K562 (cell line): ENCODE measurements at regions not wholly inside any gene's neighbourhood (a gene's known extent, or its start where the extent isn't known, plus 50 kb on each side); places are given as distances from the start of the nearest gene placed in this dataset.

ENCODE experiments used
- ATAC-seq: fragments of 200-7000 bp; cut with Tn5 transposase; 3 replicates; pipeline ENCODE4 v1.9.1; 2020; ENCODE audit warnings: moderate library complexity
- BruUV-seq: library from RNA; stranded (reverse); fragments of 400-500 nt; replicated peaks from 2 replicates; lab custom pipeline; 2021; lab: Mats Ljungman, UMichigan
- CTCF ChIA-PET: fragments of 300-600 bp; formaldehyde crosslinking; extraction: SDS; loops from one replicate; lab custom pipeline; 2021; ENCODE audit warnings: low intra/inter-chr PET ratio; lab: Yijun Ruan, JAX
- POLR2A ChIA-PET: fragments of 300-600, 350-650 bp; sonication (Branson Sonifier 250); formaldehyde crosslinking; extraction: SDS; loops from one replicate; lab custom pipeline; 2021; ENCODE audit warnings: antibody characterized with exemption, inconsistent platforms; lab: Yijun Ruan, JAX
- DNase-seq, 4 experiments: peaks; one replicate each; pipeline versions ENCODE4 v3.0.0 to v3.0.0-alpha.2; 2011 to 2018; ENCODE audit warnings: low spot score in 3 of 4, mixed read lengths in 3 of 4; ENCODE audit errors: extremely low read depth in 1 of 4
- FAIRE-seq: peaks from 2 replicates; lab custom pipeline; 2011; peaks lifted over from hg19 to GRCh38; lab: Jason Lieb, UNC
- H2AFZ ChIP-seq: 2 replicates; pipeline ENCODE4 v1.6.0; 2011; ENCODE audit warnings: low read depth, low read length, control low read depth, inconsistent platforms
- H3K27ac ChIP-seq: fragments of 200-600 bp; 3 replicates; pipeline ENCODE4 v1.8.0; 2011; ENCODE audit warnings: low read depth, mild to moderate bottlenecking, control low read depth, inconsistent platforms, low read length, moderate library complexity, mixed read lengths; ENCODE audit errors: extremely low read depth
- H3K27me3 ChIP-seq, 2 experiments: fragments of 300-600 bp in 1 of 2; 2 replicates in 1 of 2; 3 replicates in 1 of 2; pipeline versions ENCODE4 v1.6.0 to v1.8.0; 2011; ENCODE audit warnings: inconsistent platforms in 2 of 2, low read length in 2 of 2, mild to moderate bottlenecking in 1 of 2, mixed read lengths in 1 of 2, moderate library complexity in 1 of 2; ENCODE audit not compliant: control insufficient read depth in 2 of 2, insufficient read depth in 2 of 2
- H3K36me3 ChIP-seq: fragments of 300-600 bp; 3 replicates; pipeline ENCODE4 v1.8.0; 2011; ENCODE audit warnings: mild to moderate bottlenecking, low read length, inconsistent platforms; ENCODE audit not compliant: control insufficient read depth, insufficient read depth
- H3K4me1 ChIP-seq, 2 experiments: fragments of 200-600 bp in 1 of 2; replicated peaks in 1 of 2; 2 replicates in 1 of 2; 3 replicates in 1 of 2; pipeline versions ENCODE4 v1.5.1 to v1.8.0; 2011; ENCODE audit warnings: inconsistent platforms in 2 of 2, low read length in 2 of 2, mild to moderate bottlenecking in 1 of 2, mixed read lengths in 1 of 2, moderate library complexity in 1 of 2; ENCODE audit not compliant: control insufficient read depth in 2 of 2, insufficient read depth in 2 of 2
- H3K4me2 ChIP-seq: 2 replicates; pipeline ENCODE4 v1.6.1; 2011; ENCODE audit warnings: low read length, control low read depth, inconsistent platforms, mixed read lengths; ENCODE audit not compliant: insufficient read depth
- H3K4me3 ChIP-seq: fragments of 200-600 bp; sonication (generic), shearing (Covaris generic); 2 replicates; pipeline ENCODE4 v1.5.1; 2016; ENCODE audit warnings: control low read depth, inconsistent platforms
- H3K79me2 ChIP-seq: fragments of 200-600 bp; 3 replicates; pipeline ENCODE4 v1.8.0; 2011; ENCODE audit warnings: low read length, inconsistent platforms; ENCODE audit not compliant: control insufficient read depth, insufficient read depth
- H3K9ac ChIP-seq, 2 experiments: 2 replicates each; pipeline versions ENCODE4 v1.6.0 to v1.6.1; 2011; ENCODE audit warnings: low read depth in 2 of 2, low read length in 2 of 2, control low read depth in 1 of 2, inconsistent platforms in 1 of 2, mild to moderate bottlenecking in 1 of 2, mixed read lengths in 1 of 2; ENCODE audit not compliant: insufficient read depth in 1 of 2
- H3K9me1 ChIP-seq: one replicate; pipeline ENCODE4 v1.6.0; 2011; ENCODE audit warnings: inconsistent platforms, mild to moderate bottlenecking, low read length, moderate library complexity; ENCODE audit not compliant: control insufficient read depth, insufficient read depth
- H3K9me3 ChIP-seq: replicated peaks from 2 replicates; pipeline ENCODE4 v1.5.1; 2011; ENCODE audit warnings: low read depth, low read length, inconsistent platforms; ENCODE audit not compliant: control insufficient read depth, insufficient read depth
- H4K20me1 ChIP-seq: replicated peaks from 2 replicates; pipeline ENCODE4 v1.6.1; 2011; ENCODE audit warnings: low read length, inconsistent platforms, mixed read lengths; ENCODE audit not compliant: control insufficient read depth, insufficient read depth
- ARID1B ChIP-seq: fragments of 450-650 bp; IDR thresholded peaks from 2 replicates; pipeline ENCODE4 v1.6.1; 2016; ENCODE audit warnings: antibody characterized with exemption, mild to moderate bottlenecking, inconsistent platforms
- CXXC5 ChIP-seq: fragments of 250-450 bp; sonication (Bioruptor Pico); IDR thresholded peaks from 2 replicates; pipeline ENCODE4 v1.8.0; 2022; ENCODE audit warnings: inconsistent platforms, mild to moderate bottlenecking, moderate library complexity
- JUND ChIP-seq, 2 experiments: IDR thresholded peaks; 2 replicates in 1 of 2; 3 replicates in 1 of 2; pipeline ENCODE4 v1.6.1; 2011; ENCODE audit warnings: borderline replicate concordance in 2 of 2, low read depth in 2 of 2, low read length in 2 of 2, improper control_type of control experiment in 1 of 2, missing biosample characterization in 1 of 2, missing genetic modification characterization in 1 of 2, missing genetic modification reagents in 1 of 2
- KAT2B ChIP-seq: IDR thresholded peaks from one replicate; pipeline ENCODE4 v1.6.1; 2012; ENCODE audit warnings: low read depth, mild to moderate bottlenecking, control low read depth, inconsistent platforms, low read length, moderate library complexity
- LEF1 ChIP-seq: fragments of 450-650 bp; IDR thresholded peaks from 2 replicates; pipeline ENCODE4 v1.6.1; 2016; ENCODE audit warnings: mild to moderate bottlenecking
- MYC ChIP-seq, 2 experiments: fragments of 250-450 bp in 1 of 2; sonication (Bioruptor Pico) in 1 of 2; IDR thresholded peaks; 2 replicates each; pipeline versions ENCODE4 v1.5.1 to v1.6.1; 2012 to 2021; ENCODE audit warnings: low read depth in 2 of 2, borderline replicate concordance in 1 of 2, improper control_type of control experiment in 1 of 2, low read length in 1 of 2, mild to moderate bottlenecking in 1 of 2, moderate library complexity in 1 of 2
- NCOR1 ChIP-seq: fragments of 450-650 bp; IDR thresholded peaks from 2 replicates; pipeline ENCODE4 v1.6.1; 2016; ENCODE audit warnings: mild to moderate bottlenecking, moderate library complexity
- NFIC ChIP-seq: fragments of 450-650 bp; IDR thresholded peaks from 2 replicates; pipeline ENCODE4 v1.6.1; 2017; ENCODE audit warnings: mild to moderate bottlenecking, inconsistent platforms
- NR2C2 ChIP-seq, 2 experiments: fragments of 200-800 bp in 1 of 2; sonication (Bioruptor generic) in 1 of 2; sonication (generic) in 1 of 2; formaldehyde crosslinking in 1 of 2; IDR thresholded peaks; 2 replicates each; pipeline versions ENCODE4 v1.6.1 to v1.8.0; 2016 to 2022; ENCODE audit warnings: mild to moderate bottlenecking in 1 of 2, missing compliant biosample characterization in 1 of 2, missing genetic modification characterization in 1 of 2, missing genetic modification reagents in 1 of 2
- ZKSCAN8 ChIP-seq: fragments of 200-800 bp; sonication (Bioruptor generic); IDR thresholded peaks from 2 replicates; pipeline ENCODE4 v1.6.1; 2016; ENCODE audit warnings: missing genetic modification characterization, missing compliant biosample characterization
- WGBS: fragments of 100-300 bp; shearing (Covaris generic); methylation state at CpG from one replicate; pipeline ENCODE4 v1.1.6; 2016; ENCODE audit warnings: low coverage, mixed read lengths; ENCODE audit not compliant: insufficient coverage; ENCODE audit errors: missing lambda C conversion rate; 5-methylcytosine and 5-hydroxymethylcytosine counted together
- in situ Hi-C: fragments of 300-500 bp; cut with MboI; formaldehyde crosslinking; loops from 4 replicates; pipeline ENCODE4 v1.15.0; 2018; ENCODE audit warnings: inconsistent platforms, mixed read lengths
- intact Hi-C: fragments of 100-400 bp; cut with micrococcal nuclease; formaldehyde crosslinking; loops from 2 replicates; pipeline ENCODE4 v1.14.2; 2022
- TF ChIP-seq, protein P1 (sequence below), 2 experiments: fragments of 200-800 bp in 1 of 2; sonication (Bioruptor generic) in 1 of 2; sonication (generic) in 1 of 2; formaldehyde crosslinking in 1 of 2; IDR thresholded peaks in 1 of 2; conservative IDR thresholded peaks in 1 of 2; 2 replicates each; pipeline versions ENCODE4 v1.5.0 to v1.6.1; 2016 to 2020; ENCODE audit warnings: missing compliant biosample characterization in 1 of 2, missing genetic modification characterization in 1 of 2, missing genetic modification reagents in 1 of 2
- TF ChIP-seq, protein P2 (sequence below): fragments of 450-650 bp; IDR thresholded peaks from 2 replicates; pipeline ENCODE4 v1.6.1; 2016; ENCODE audit warnings: low read depth, mild to moderate bottlenecking, moderate library complexity
- TF ChIP-seq, protein P3 (sequence below): fragments of 250-450 bp; sonication (Bioruptor Pico); IDR thresholded peaks from 2 replicates; pipeline ENCODE4 v1.5.0; 2020; ENCODE audit warnings: mild to moderate bottlenecking, borderline replicate concordance
- TF ChIP-seq, protein P4 (sequence below): sonication (generic); formaldehyde crosslinking; IDR thresholded peaks from 2 replicates; pipeline ENCODE4 v1.8.0; 2023; ENCODE audit warnings: mild to moderate bottlenecking, missing genetic modification reagents

DNA sequence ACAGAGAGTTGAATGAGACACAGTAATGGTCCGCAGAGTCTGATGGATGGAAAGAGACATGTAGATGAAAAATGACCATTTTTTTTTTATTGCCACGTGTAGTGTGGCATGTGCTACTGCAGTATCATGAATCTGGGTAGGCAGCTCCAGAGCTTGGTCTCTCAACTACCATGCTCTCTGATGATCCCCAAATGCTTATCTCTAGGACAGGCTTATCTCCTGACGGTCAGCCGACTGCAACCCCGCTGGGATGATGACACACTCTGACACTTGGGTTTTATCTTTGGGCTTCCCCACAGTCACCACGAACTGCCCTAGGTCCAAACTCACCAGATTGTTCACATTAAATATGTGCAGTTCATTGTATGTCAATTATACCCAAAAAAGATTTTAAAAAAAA is 239.7 kb downstream of the QDPR start:
- Histone ChIP-seq H3K27me3 (no peaks in the 10 kb centered on the region), H2AFZ (no peak overlapping the region), H3K4me1 (no peaks in the 10 kb centered on the region), H3K9me1 (no peaks in the 10 kb centered on the region), H3K27ac (no peak overlapping the region), H3K36me3 (no peaks in the 10 kb centered on the region), H3K4me2 (no peak overlapping the region), H3K4me3 (no peak overlapping the region), H3K79me2 (no peaks in the 10 kb centered on the region), H4K20me1 (no peaks in the 10 kb centered on the region), H3K9ac (no peak overlapping the region), H3K9me3 (no peaks in the 10 kb centered on the region)
- intact Hi-C loops (no loop called here), in situ Hi-C loops (no loop called here)
- FAIRE-seq (no peak), ATAC-seq (peak; percentile 84), DNase-seq (peak; percentile 10 to 31 (median 22))
- 0% methylated on average over 6 of the region's 6 CpGs for WGBS
- ChIA-PET CTCF (no interaction called here), POLR2A (no interaction called here)
- no TSS peak for BruUV-seq
- peak; percentile 81 for TF ChIP-seq MYC (IDR thresholded peaks at IDR 0.05; ENCODE audit: low read depth, low read length)
- TF ChIP-seq MYC (CRISPR knock-in tag; IDR thresholded peaks at IDR 0.05; ENCODE audit: borderline replicate concordance, low read depth), result no peak
- TF ChIP-seq NCOR1, result peak; percentile 32; the same call in 1 of the 2 replicates
- TF ChIP-seq NFIC, result no peak
- TF ChIP-seq, protein P1, sequence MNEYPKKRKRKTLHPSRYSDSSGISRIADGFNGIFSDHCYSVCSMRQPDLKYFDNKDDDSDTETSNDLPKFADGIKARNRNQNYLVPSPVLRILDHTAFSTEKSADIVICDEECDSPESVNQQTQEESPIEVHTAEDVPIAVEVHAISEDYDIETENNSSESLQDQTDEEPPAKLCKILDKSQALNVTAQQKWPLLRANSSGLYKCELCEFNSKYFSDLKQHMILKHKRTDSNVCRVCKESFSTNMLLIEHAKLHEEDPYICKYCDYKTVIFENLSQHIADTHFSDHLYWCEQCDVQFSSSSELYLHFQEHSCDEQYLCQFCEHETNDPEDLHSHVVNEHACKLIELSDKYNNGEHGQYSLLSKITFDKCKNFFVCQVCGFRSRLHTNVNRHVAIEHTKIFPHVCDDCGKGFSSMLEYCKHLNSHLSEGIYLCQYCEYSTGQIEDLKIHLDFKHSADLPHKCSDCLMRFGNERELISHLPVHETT (CRISPR knock-in tag; conservative IDR thresholded peaks at IDR 0.05 in 1 of 2, IDR thresholded peaks at IDR 0.05 in 1 of 2), result peak in 1 of 2 experiments; percentile 54; a peak in 1 of 4 replicates
- TF ChIP-seq, protein P2, sequence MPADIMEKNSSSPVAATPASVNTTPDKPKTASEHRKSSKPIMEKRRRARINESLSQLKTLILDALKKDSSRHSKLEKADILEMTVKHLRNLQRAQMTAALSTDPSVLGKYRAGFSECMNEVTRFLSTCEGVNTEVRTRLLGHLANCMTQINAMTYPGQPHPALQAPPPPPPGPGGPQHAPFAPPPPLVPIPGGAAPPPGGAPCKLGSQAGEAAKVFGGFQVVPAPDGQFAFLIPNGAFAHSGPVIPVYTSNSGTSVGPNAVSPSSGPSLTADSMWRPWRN, result peak; percentile 81
- peak; percentile 47; the same call in 1 of the 2 replicates for TF ChIP-seq LEF1
- peak; percentile 77 for TF ChIP-seq CXXC5 (CRISPR knock-in tag)
- TF ChIP-seq ARID1B, result peak; percentile 87
- no peak for TF ChIP-seq NR2C2 (CRISPR knock-in tag; IDR thresholded peaks at IDR 0.05)
- 0 out of 2 replicates have a peak, but pooled peaks have one; percentile 16 for TF ChIP-seq NR2C2 (tag; IDR thresholded peaks at IDR 0.05)
- TF ChIP-seq, protein P3, sequence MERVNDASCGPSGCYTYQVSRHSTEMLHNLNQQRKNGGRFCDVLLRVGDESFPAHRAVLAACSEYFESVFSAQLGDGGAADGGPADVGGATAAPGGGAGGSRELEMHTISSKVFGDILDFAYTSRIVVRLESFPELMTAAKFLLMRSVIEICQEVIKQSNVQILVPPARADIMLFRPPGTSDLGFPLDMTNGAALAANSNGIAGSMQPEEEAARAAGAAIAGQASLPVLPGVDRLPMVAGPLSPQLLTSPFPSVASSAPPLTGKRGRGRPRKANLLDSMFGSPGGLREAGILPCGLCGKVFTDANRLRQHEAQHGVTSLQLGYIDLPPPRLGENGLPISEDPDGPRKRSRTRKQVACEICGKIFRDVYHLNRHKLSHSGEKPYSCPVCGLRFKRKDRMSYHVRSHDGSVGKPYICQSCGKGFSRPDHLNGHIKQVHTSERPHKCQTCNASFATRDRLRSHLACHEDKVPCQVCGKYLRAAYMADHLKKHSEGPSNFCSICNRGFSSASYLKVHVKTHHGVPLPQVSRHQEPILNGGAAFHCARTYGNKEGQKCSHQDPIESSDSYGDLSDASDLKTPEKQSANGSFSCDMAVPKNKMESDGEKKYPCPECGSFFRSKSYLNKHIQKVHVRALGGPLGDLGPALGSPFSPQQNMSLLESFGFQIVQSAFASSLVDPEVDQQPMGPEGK (CRISPR knock-in tag), result no peak
- TF ChIP-seq, protein P4, sequence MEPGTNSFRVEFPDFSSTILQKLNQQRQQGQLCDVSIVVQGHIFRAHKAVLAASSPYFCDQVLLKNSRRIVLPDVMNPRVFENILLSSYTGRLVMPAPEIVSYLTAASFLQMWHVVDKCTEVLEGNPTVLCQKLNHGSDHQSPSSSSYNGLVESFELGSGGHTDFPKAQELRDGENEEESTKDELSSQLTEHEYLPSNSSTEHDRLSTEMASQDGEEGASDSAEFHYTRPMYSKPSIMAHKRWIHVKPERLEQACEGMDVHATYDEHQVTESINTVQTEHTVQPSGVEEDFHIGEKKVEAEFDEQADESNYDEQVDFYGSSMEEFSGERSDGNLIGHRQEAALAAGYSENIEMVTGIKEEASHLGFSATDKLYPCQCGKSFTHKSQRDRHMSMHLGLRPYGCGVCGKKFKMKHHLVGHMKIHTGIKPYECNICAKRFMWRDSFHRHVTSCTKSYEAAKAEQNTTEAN (CRISPR knock-in tag), result no peak
- TF ChIP-seq JUND (IDR thresholded peaks at IDR 0.05; ENCODE audit: borderline replicate concordance, low read depth, low read length), result peak; percentile 89
- TF ChIP-seq JUND (tag; IDR thresholded peaks at IDR 0.05; ENCODE audit: borderline replicate concordance, low read depth, low read length), result peak; percentile 75; the same call in 1 of the 3 replicates
- no peak for TF ChIP-seq KAT2B
- TF ChIP-seq ZKSCAN8 (CRISPR knock-in tag), result 0 out of 2 replicates have a peak, but pooled peaks have one; percentile 35
